ACC112 (cell line): ENCODE measurements at regions not wholly inside any gene's neighbourhood (a gene's known extent, or its start where the extent isn't known, plus 50 kb on each side); places are given as distances from the start of the nearest gene placed in this dataset.

Source experiments
- H2AFZ ChIP-seq: fragments of 200-600 bp; sonication (generic); one replicate; pipeline ENCODE4 v1.6.0; 2017; ENCODE audit warnings: antibody characterized with exemption, low read length; ENCODE audit not compliant: unreplicated experiment
- H3K27ac ChIP-seq: fragments of 200-600 bp; sonication (generic); 2 replicates; pipeline ENCODE4 v1.5.1; 2014; ENCODE audit warnings: low read depth, mild to moderate bottlenecking, antibody characterized with exemption, low read length, moderate library complexity
- H3K27me3 ChIP-seq: fragments of 200-600 bp; sonication (generic); 2 replicates; pipeline ENCODE4 v1.6.1; 2014; ENCODE audit warnings: mild to moderate bottlenecking, antibody characterized with exemption, low read length, moderate library complexity, mixed read lengths; ENCODE audit not compliant: insufficient read depth
- H3K36me3 ChIP-seq: fragments of 200-600 bp; sonication (generic); 2 replicates; pipeline ENCODE4 v1.6.1; 2016; ENCODE audit warnings: mild to moderate bottlenecking, antibody characterized with exemption, low read length, moderate library complexity, mixed read lengths; ENCODE audit not compliant: insufficient read depth
- H3K4me1 ChIP-seq: fragments of 200-600 bp; sonication (generic); one replicate; pipeline ENCODE4 v1.6.1; 2016; ENCODE audit warnings: low read length, mixed read lengths; ENCODE audit not compliant: insufficient read depth, unreplicated experiment, control insufficient read depth
- H3K4me3 ChIP-seq: fragments of 200-600 bp; sonication (generic); 2 replicates; pipeline ENCODE4 v1.5.1; 2014; ENCODE audit warnings: mild to moderate bottlenecking, low read depth, low read length
- H3K79me2 ChIP-seq: fragments of 200-600 bp; sonication (generic); one replicate; pipeline ENCODE4 v1.6.0; 2016; ENCODE audit warnings: low read length; ENCODE audit not compliant: control insufficient read depth, unreplicated experiment, insufficient read depth

DNA sequence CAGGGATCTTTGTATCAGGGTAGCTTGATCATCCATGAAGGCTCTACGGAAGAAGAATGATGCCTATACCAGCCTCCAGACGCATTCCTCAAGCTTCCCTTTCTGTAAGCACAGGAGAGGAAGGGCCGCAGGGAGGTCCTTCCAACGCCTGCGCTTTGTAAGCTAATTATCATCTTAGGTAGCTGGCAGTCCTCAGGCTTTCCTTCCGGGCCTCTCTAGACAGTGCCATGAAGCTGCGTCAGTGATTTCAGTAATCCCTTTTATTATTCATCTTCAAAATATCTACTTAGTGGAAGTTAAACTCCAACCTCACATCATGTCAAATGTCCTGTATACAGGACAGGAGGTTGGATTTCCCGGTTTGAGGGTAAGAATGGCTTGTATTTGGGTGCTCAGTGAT, 92.3 kb downstream of the ETAA1 start:
- Histone ChIP-seq H3K4me3 (no peak overlapping the region), H2AFZ (no peak overlapping the region), H3K27ac (no peak overlapping the region), H3K4me1 (peaks cover 9% of the 10 kb centered on the region), H3K36me3 (no peaks in the 10 kb centered on the region), H3K79me2 (no peaks in the 10 kb centered on the region), H3K27me3 (no peaks in the 10 kb centered on the region)

DNA sequence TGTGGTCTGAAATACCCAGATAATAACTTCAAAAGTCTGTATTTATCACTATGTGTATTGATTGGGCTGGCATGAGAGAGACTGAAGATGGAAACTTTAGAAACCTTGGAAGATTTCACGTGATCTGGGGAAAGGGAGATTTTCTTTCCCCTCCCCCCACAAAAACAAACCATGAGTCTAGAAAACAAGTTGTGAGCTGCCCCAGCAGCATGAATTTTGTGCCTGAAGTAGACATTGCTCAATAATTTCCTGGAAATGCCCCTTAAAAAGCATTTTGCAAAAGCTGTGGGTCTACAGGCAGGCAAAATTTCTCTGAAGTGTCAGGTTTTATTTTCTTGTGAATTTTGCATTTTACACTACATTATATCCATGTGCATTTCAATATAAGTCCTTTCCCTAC, 101.8 kb downstream of the ETAA1 start:
- H3K4me3 ChIP-seq: no peak overlapping the region
- no peaks in the 10 kb centered on the region for H3K79me2 ChIP-seq
- H2AFZ ChIP-seq: no peak overlapping the region
- no peaks in the 10 kb centered on the region for H3K36me3 ChIP-seq
- no peak overlapping the region for H3K27ac ChIP-seq
- peaks cover 17% of the 10 kb centered on the region for H3K4me1 ChIP-seq
- no peaks in the 10 kb centered on the region for H3K27me3 ChIP-seq

DNA sequence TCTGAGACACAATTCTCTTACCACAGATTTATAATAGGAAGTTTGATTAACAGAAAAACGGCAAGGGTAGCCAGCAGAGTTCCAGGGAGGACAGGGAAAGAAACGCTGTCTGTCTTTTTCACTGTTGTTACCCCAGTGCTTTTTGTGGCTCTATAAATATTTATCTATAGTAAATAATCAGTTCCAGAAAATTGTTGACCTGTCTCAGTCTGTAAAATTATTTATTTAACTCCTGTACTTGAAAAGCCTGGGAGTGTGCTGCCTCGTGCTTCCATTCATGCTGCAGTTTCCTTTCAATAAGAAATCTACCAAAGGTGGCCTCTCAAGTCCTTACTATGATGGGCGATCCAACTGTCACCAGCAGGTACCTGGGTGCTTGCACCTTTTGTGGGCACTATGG, 102.9 kb downstream of the ETAA1 start:
- Histone ChIP-seq H3K36me3 (no peaks in the 10 kb centered on the region), H2AFZ (no peak overlapping the region), H3K79me2 (no peaks in the 10 kb centered on the region), H3K27ac (no peak overlapping the region), H3K4me1 (peaks cover 17% of the 10 kb centered on the region), H3K4me3 (no peak overlapping the region), H3K27me3 (no peaks in the 10 kb centered on the region)

DNA sequence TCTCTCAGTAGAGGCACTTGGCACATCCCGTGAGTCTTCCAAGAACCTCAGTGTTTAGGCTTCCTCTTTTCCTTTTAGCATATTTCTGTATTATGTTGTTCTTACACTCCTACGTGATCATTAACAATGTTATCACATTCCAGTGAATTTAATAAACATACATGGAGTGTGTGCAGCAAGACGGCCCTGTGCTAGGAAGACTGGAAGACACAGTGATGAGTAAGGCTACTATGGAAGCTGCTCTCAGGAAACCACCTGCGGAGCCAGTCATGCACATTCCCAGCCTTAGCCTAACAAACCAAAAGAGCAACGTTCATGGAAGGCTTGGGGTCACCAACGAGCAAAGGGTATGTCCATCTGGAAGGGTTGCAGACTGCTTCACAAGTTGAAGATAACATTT, 103.4 kb downstream of the ETAA1 start:
- no peak overlapping the region for H2AFZ ChIP-seq

DNA sequence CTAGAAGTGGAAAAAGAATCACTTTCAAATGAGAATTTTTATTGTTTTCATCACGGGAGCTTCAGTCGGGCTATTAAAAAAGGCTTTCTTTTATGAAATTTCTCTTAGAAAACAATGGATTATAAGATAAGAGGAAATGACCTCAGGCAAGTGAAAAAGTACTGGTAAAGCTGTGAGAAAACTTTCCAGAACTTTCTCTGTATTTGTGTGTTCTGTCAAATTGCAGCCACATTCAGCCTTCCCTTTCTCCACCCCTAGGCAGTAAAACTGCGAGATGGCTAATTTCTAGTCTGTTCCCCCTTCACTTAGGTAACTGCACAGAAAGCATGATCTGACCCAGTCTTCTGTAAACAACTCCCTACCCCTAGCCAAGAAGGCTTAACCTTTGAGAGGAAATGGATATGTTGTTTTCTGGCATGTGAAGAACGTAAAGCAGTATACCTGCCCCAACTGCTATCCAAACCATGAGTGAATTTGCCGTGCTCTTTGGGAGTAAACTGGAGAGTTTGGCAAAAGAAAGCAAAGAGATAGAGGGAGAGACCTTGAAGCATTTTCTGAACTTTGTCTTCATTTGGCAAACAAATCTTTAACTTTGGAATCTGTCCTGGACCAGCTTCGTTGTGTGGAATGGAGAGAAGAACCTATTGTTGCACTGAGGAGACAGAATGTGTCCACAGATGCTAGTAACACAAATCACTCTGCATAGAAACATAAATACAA, 105.4 kb downstream of the ETAA1 start:
- Histone ChIP-seq H3K36me3 (no peaks in the 10 kb centered on the region), H3K27ac (peak overlapping the region; percentile 89), H2AFZ (peak overlapping the region; percentile 44), H3K27me3 (no peaks in the 10 kb centered on the region), H3K4me1 (peaks cover 17% of the 10 kb centered on the region), H3K79me2 (no peaks in the 10 kb centered on the region), H3K4me3 (peak overlapping the region; percentile 3; the same call in 1 of the 2 replicates)

More for the DNA sequence above, 103.4 kb downstream of the ETAA1 start:
- Histone ChIP-seq H3K79me2 (no peaks in the 10 kb centered on the region), H3K36me3 (no peaks in the 10 kb centered on the region), H3K4me3 (no peak overlapping the region), H3K4me1 (peaks cover 17% of the 10 kb centered on the region), H3K27me3 (no peaks in the 10 kb centered on the region), H3K27ac (no peak overlapping the region)

DNA sequence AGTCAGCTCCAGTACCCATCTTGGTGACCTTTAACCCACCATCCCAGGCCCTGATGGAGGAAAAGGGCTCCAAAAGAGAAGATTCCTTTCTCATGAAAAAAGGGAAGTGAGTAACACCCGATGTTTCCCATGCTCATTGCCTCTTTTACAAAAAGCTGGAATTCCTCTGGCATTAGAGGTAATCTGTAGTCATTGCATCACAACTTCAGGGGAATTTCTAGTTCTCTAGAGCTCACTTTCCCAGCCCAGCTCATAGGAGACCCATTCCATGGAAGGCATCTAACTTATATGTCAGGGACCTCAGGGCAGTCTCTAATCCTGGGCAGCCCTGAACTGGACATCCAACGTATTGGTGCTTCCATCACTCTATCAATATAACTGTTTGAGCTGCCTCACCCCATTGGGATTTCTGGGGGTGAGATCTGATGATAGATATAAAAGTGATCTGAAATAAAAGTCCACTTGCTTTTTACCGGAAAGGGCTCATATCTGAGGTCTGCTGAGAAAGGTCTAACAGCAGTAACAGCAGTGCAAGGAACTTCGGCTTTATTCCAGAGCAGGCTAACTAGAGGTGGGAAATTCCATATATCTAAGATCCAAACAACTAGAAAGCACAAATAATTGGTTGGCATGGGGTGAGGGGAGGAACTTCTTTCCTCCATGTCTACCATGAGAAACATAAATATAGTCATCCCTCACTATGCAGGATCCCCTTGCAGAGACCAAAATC, 106.1 kb downstream of the ETAA1 start:
- H3K79me2 ChIP-seq: no peaks in the 10 kb centered on the region
- no peak overlapping the region for H3K4me3 ChIP-seq
- H3K4me1 ChIP-seq: peaks cover 17% of the 10 kb centered on the region
- peak overlapping the region; percentile 44 for H2AFZ ChIP-seq
- H3K36me3 ChIP-seq: no peaks in the 10 kb centered on the region
- no peaks in the 10 kb centered on the region for H3K27me3 ChIP-seq
- H3K27ac ChIP-seq: peak overlapping the region; percentile 89

DNA sequence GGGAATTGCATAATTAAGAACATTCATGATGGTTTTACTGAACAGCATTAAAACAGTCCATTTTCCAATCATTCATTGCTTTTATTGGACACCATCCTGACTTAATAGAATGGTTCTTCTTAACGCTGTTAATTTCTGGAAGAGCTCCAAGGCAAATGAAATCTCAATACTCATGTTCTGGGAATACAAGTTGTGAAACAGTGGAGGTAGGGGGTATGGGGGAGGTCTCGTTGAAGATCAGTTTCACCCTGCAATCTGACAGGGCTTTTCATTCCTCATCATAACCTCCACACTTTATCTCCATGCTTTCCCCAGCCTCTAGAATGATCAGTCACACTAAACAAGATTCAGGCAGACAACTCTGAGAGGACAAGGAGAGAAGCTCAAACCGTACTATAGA, 113.6 kb downstream of the ETAA1 start:
- Histone ChIP-seq H3K36me3 (no peaks in the 10 kb centered on the region), H3K27ac (no peak overlapping the region)

DNA sequence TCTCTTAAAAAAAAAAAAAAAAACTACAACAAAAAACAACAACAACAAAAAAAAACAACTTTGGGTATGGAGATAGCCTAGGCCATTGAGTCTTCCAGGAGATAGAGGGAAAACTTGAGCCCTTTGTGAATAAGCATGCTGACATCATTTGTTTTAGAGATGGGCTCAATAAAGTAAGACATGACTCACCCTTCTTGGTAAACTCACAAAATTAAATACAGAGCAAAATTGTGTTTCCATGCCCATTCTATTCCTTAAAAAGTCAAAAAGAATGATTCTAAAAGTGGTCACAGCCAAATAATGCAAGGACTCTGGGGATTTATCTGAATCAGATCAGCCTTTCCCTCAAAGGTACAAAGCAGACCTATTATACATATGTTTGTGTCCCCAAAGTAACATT, 117.4 kb downstream of the ETAA1 start:
- Histone ChIP-seq H3K4me1 (peaks cover 12% of the 10 kb centered on the region), H3K4me3 (peak overlapping the region; percentile 28; the same call in 1 of the 2 replicates), H3K27ac (peak overlapping the region; percentile 66), H2AFZ (peak overlapping the region; percentile 26), H3K36me3 (no peaks in the 10 kb centered on the region), H3K79me2 (no peaks in the 10 kb centered on the region), H3K27me3 (no peaks in the 10 kb centered on the region)

More for the DNA sequence above, 113.6 kb downstream of the ETAA1 start:
- H2AFZ ChIP-seq: no peak overlapping the region
- H3K4me1 ChIP-seq: peaks cover 12% of the 10 kb centered on the region
- no peak overlapping the region for H3K4me3 ChIP-seq
- H3K27me3 ChIP-seq: no peaks in the 10 kb centered on the region
- no peaks in the 10 kb centered on the region for H3K79me2 ChIP-seq

DNA sequence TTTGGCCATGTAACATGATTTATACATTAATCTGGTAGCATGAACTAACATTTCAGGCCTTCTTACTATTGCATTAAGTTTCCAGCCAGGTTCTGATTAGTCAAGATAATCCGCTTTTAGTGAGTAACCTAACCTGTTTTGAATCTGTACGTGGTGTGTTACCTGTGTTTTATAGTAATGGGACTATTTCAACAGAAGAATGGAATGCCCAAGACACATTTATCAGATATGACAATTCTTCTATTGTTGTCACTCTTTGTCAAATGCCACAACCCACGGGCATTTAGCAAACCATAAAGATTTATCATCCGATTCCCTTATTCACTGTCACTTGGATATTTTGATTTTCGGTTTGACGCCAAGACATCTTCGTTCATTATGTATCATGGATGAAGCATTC, 117.9 kb downstream of the ETAA1 start:
- Histone ChIP-seq H3K4me1 (peaks cover 12% of the 10 kb centered on the region), H3K4me3 (no peak overlapping the region), H3K36me3 (no peaks in the 10 kb centered on the region), H3K27me3 (no peaks in the 10 kb centered on the region), H3K27ac (peak overlapping the region; percentile 66), H2AFZ (peak overlapping the region; percentile 26), H3K79me2 (no peaks in the 10 kb centered on the region)

DNA sequence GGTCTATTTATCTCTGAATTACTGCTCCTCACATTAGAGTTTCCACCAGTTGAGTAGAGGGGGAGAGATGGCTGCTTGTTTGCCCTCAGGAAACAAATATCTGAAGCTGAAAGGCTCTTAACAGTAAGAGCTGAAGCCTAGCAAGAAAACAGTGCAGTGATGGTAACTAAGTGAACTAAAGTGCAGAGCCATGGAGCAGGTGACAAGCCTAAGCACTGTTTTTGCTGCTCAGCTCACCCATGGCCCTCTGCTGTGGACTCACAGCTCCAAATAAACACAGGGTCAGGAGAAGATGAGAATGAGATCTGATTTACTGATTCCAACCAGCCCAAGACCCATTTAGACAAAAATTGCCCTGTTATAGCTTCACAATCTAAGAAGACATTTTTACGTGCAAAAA, 118.4 kb downstream of the ETAA1 start:
- no peak overlapping the region for H3K4me3 ChIP-seq
- H3K27me3 ChIP-seq: no peaks in the 10 kb centered on the region
- H3K4me1 ChIP-seq: peaks cover 12% of the 10 kb centered on the region
- H3K79me2 ChIP-seq: no peaks in the 10 kb centered on the region
- H2AFZ ChIP-seq: no peak overlapping the region
- no peaks in the 10 kb centered on the region for H3K36me3 ChIP-seq
- H3K27ac ChIP-seq: no peak overlapping the region

DNA sequence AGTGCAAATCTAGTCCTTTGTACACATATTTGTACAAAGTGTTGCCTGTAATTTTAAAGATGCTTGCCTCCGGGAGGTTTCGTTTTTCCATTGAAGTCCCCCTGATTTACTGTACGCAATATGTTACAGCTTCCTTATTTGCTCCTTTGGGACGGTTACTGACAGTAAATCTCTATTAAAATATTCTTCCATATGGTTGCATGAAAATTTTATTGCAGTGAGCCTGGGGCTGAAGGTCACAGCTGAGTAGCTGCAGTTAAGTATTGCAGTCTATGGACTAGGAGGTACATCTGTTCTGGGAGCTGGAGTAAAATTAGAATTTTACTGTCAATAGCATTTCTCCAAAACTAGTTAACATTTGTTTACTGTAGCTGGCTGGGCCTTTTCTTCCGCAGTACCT, 119.2 kb downstream of the ETAA1 start:
- no peaks in the 10 kb centered on the region for H3K36me3 ChIP-seq
- H3K4me3 ChIP-seq: no peak overlapping the region
- no peaks in the 10 kb centered on the region for H3K27me3 ChIP-seq
- peaks cover 7% of the 10 kb centered on the region for H3K4me1 ChIP-seq
- no peaks in the 10 kb centered on the region for H3K79me2 ChIP-seq
- H3K27ac ChIP-seq: no peak overlapping the region
- H2AFZ ChIP-seq: no peak overlapping the region
